ENCODE measurements at regions not wholly inside any gene's neighbourhood (a gene's known extent, or its start where the extent isn't known, plus 50 kb on each side); places are given as distances from the start of the nearest gene placed in this dataset.
"Not testable (repeated sequence)": the region's sequence is repeated elsewhere in the genome, so short reads cannot be mapped to it uniquely, and the experiment has no call there.

- H3K9me3 ChIP-seq (ENCODE audit: insufficient read depth, low read depth, low read length), result no peaks in the 10 kb centered on the region
- no peaks in the 10 kb centered on the region for H3K79me2 ChIP-seq (ENCODE audit: insufficient read depth, low read length)
- Mint-ChIP-seq H3K4me1 (ENCODE audit: low read depth, unreplicated experiment) (no peaks in the 10 kb centered on the region), H3K27ac (ENCODE audit: unreplicated experiment) (no peak overlapping the region), H3K9me3 (ENCODE audit: unreplicated experiment) (peaks cover 5% of the 10 kb centered on the region), H3K27me3 (ENCODE audit: low read depth, unreplicated experiment) (no peaks in the 10 kb centered on the region), H3K36me3 (ENCODE audit: low read depth, unreplicated experiment) (no peaks in the 10 kb centered on the region), H3K4me3 (ENCODE audit: unreplicated experiment) (no peak overlapping the region)
- no peaks in the 10 kb centered on the region for H3K36me3 ChIP-seq (ENCODE audit: insufficient read depth, low read length)
- no peaks in the 10 kb centered on the region for H4K20me1 ChIP-seq (ENCODE audit: insufficient read depth, low read length)
- no peak for DNase-seq (ENCODE audit: low read depth)
- no peak overlapping the region for H2AFZ ChIP-seq (ENCODE audit: low read depth, low read length)
- FAIRE-seq, result no peak
- no peak overlapping the region for H3K27ac ChIP-seq (ENCODE audit: low read depth, low read length)
- TF ChIP-seq EZH2 (IDR thresholded peaks at IDR 0.05; ENCODE audit: insufficient read depth, low read length) (no peak), CTCF (IDR thresholded peaks at IDR 0.05; ENCODE audit: insufficient read depth, low read depth, low read length) (no peak)
- no peaks in the 10 kb centered on the region for H3K27me3 ChIP-seq (ENCODE audit: insufficient read depth, low read length)
- H3K9ac ChIP-seq (ENCODE audit: low read length), result no peak overlapping the region
- H3K4me3 ChIP-seq (ENCODE audit: insufficient read depth, low read depth, low read length), result no peak overlapping the region
- H3K4me1 ChIP-seq (ENCODE audit: insufficient read depth, low read length), result no peaks in the 10 kb centered on the region
- H3K4me2 ChIP-seq (ENCODE audit: low read length), result no peak overlapping the region
Measured at GRCh38 chr5:128854931-128855330, 110.4 kb upstream of the SLC27A6 start.

- H3K9ac ChIP-seq (ENCODE audit: low read length), result no peak overlapping the region
- DNase-seq (ENCODE audit: low read depth), result no peak
- no peaks in the 10 kb centered on the region for H3K4me1 ChIP-seq (ENCODE audit: insufficient read depth, low read length)
- H3K36me3 ChIP-seq (ENCODE audit: insufficient read depth, low read length), result no peaks in the 10 kb centered on the region
- no peak overlapping the region for H3K27ac ChIP-seq (ENCODE audit: low read depth, low read length)
- no peaks in the 10 kb centered on the region for H3K9me3 ChIP-seq (ENCODE audit: insufficient read depth, low read depth, low read length)
- TF ChIP-seq CTCF (IDR thresholded peaks at IDR 0.05; ENCODE audit: insufficient read depth, low read depth, low read length) (no peak), EZH2 (IDR thresholded peaks at IDR 0.05; ENCODE audit: insufficient read depth, low read length) (no peak)
- Mint-ChIP-seq H3K4me3 (ENCODE audit: unreplicated experiment) (no peak overlapping the region), H3K9me3 (ENCODE audit: unreplicated experiment) (peaks cover 5% of the 10 kb centered on the region), H3K27me3 (ENCODE audit: low read depth, unreplicated experiment) (no peaks in the 10 kb centered on the region), H3K27ac (ENCODE audit: unreplicated experiment) (no peak overlapping the region), H3K36me3 (ENCODE audit: low read depth, unreplicated experiment) (no peaks in the 10 kb centered on the region), H3K4me1 (ENCODE audit: low read depth, unreplicated experiment) (no peaks in the 10 kb centered on the region)
- no peaks in the 10 kb centered on the region for H4K20me1 ChIP-seq (ENCODE audit: insufficient read depth, low read length)
- no peaks in the 10 kb centered on the region for H3K79me2 ChIP-seq (ENCODE audit: insufficient read depth, low read length)
- no peak overlapping the region for H3K4me2 ChIP-seq (ENCODE audit: low read length)
- H3K27me3 ChIP-seq (ENCODE audit: insufficient read depth, low read length), result no peaks in the 10 kb centered on the region
- no peak for FAIRE-seq
- no peak overlapping the region for H3K4me3 ChIP-seq (ENCODE audit: insufficient read depth, low read depth, low read length)
- H2AFZ ChIP-seq (ENCODE audit: low read depth, low read length), result no peak overlapping the region
Measured at GRCh38 chr5:128857076-128857677, 108.1 kb upstream of the SLC27A6 start.

GRCh38 chr5:128858995-128859394, 106.3 kb upstream of the SLC27A6 start:
- Histone ChIP-seq H4K20me1 (ENCODE audit: insufficient read depth, low read length) (no peaks in the 10 kb centered on the region), H2AFZ (ENCODE audit: low read depth, low read length) (no peak overlapping the region), H3K9me3 (ENCODE audit: insufficient read depth, low read depth, low read length) (no peaks in the 10 kb centered on the region), H3K9ac (ENCODE audit: low read length) (no peak overlapping the region), H3K4me3 (ENCODE audit: insufficient read depth, low read depth, low read length) (no peak overlapping the region), H3K4me2 (ENCODE audit: low read length) (no peak overlapping the region), H3K79me2 (ENCODE audit: insufficient read depth, low read length) (no peaks in the 10 kb centered on the region), H3K27ac (ENCODE audit: low read depth, low read length) (no peak overlapping the region), H3K27me3 (ENCODE audit: insufficient read depth, low read length) (no peaks in the 10 kb centered on the region), H3K36me3 (ENCODE audit: insufficient read depth, low read length) (no peaks in the 10 kb centered on the region), H3K4me1 (ENCODE audit: insufficient read depth, low read length) (no peaks in the 10 kb centered on the region)
- peaks cover 5% of the 10 kb centered on the region for H3K9me3 Mint-ChIP-seq (ENCODE audit: unreplicated experiment)
- no peaks in the 10 kb centered on the region for H3K4me1 Mint-ChIP-seq (ENCODE audit: low read depth, unreplicated experiment)
- TF ChIP-seq CTCF (IDR thresholded peaks at IDR 0.05; ENCODE audit: insufficient read depth, low read depth, low read length) (no peak), EZH2 (IDR thresholded peaks at IDR 0.05; ENCODE audit: insufficient read depth, low read length) (no peak)
- no peaks in the 10 kb centered on the region for H3K27me3 Mint-ChIP-seq (ENCODE audit: low read depth, unreplicated experiment)
- no peak overlapping the region for H3K27ac Mint-ChIP-seq (ENCODE audit: unreplicated experiment)
- H3K4me3 Mint-ChIP-seq (ENCODE audit: unreplicated experiment), result no peak overlapping the region
- DNase-seq (ENCODE audit: low read depth) (no peak), FAIRE-seq (no peak)
- H3K36me3 Mint-ChIP-seq (ENCODE audit: low read depth, unreplicated experiment), result no peaks in the 10 kb centered on the region

GRCh38 chr5:128861155-128861554, 104.1 kb upstream of the SLC27A6 start:
- H3K9ac ChIP-seq (ENCODE audit: low read length); H3K79me2 ChIP-seq (ENCODE audit: insufficient read depth, low read length); H3K4me3 ChIP-seq (ENCODE audit: insufficient read depth, low read depth, low read length); H3K4me3 Mint-ChIP-seq (ENCODE audit: unreplicated experiment); H3K27ac ChIP-seq (ENCODE audit: low read depth, low read length); H3K9me3 ChIP-seq (ENCODE audit: insufficient read depth, low read depth, low read length); H3K36me3 ChIP-seq (ENCODE audit: insufficient read depth, low read length); H4K20me1 ChIP-seq (ENCODE audit: insufficient read depth, low read length); H3K9me3 Mint-ChIP-seq (ENCODE audit: unreplicated experiment); H3K4me1 Mint-ChIP-seq (ENCODE audit: low read depth, unreplicated experiment); H3K4me1 ChIP-seq (ENCODE audit: insufficient read depth, low read length); H3K4me2 ChIP-seq (ENCODE audit: low read length); H3K27ac Mint-ChIP-seq (ENCODE audit: unreplicated experiment); H3K27me3 Mint-ChIP-seq (ENCODE audit: low read depth, unreplicated experiment); H3K27me3 ChIP-seq (ENCODE audit: insufficient read depth, low read length); H3K36me3 Mint-ChIP-seq (ENCODE audit: low read depth, unreplicated experiment); DNase-seq (ENCODE audit: low read depth); FAIRE-seq; H2AFZ ChIP-seq (ENCODE audit: low read depth, low read length): not testable (repeated sequence)
